ENCODE measurements at regions not wholly inside any gene's neighbourhood (a gene's known extent, or its start where the extent isn't known, plus 50 kb on each side); places are given as distances from the start of the nearest gene placed in this dataset.

DNA sequence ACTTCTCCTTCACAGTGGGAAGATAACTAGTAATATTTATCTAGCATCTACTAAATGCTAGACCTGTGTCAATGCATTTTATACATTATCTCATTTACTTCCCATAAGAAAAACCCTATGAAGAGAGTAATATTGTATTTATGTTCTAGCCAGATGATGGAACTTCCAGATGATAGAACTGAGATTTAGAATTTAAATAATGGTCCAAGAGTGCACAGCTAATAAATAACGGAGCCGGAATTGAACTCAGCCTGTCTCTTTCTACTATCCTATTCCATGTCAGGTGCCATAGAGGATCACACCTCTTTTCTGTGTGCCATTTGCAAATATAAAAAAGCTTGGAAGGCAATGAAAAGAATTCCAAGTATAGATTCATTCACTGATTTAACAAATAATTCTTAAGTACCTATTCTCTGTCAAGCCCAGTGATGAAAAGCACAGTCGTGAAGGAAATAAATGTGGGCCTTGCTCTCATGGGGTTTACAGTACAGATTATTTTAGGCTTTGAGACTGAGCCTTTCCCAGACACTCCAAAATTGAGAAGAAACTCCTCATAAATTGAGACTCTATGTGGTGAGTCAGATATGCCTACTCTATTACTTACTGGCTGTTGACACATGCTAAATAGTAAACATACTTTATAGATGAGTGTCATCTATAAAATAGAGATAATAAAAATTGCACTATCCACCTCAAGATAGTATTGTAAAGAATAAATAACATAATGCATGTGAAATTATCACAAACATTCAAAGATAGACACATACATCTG, 378.0 kb upstream of the PRMT6 start:
- no peak for DNase-seq (ENCODE audit: low spot score)

- DNase-seq (ENCODE audit: low spot score) = no peak
Measured at GRCh38 chr1:106680216-106680615, 376.3 kb upstream of the PRMT6 start.

DNA sequence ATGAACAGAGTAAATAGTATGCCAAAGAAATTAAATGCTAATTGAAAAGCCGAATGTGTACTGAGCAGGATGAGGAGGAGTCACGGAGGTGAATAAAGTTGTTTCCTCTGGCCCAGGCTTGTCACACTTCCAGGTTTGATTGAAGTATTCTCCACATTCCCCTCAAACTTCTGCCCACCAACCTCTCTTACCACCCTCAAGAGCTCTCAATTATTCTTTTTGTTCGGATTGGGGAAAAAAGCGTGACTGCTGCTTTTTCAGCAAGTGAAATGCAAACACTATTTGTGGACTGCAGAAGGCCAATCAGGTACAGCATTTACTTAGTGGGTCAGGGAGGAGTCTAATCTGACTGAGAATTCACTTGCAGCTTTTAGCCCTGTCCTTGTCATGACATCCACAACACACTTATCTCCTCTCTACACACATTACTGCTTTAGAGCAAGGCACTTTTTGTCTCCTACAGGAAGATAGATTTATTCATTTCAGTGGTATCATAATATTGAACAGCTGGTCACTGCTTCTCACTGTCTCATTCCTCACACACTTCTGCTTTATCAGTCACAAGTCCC, 375.6 kb upstream of the PRMT6 start:
- DNase-seq (ENCODE audit: low spot score) = no peak

- DNase-seq (ENCODE audit: low spot score) = no peak
Measured at GRCh38 chr1:106681939-106682522, 374.4 kb upstream of the PRMT6 start.

- no peak for DNase-seq (ENCODE audit: low spot score)
Measured at GRCh38 chr1:106688446-106688845, 368.0 kb upstream of the PRMT6 start.

DNA sequence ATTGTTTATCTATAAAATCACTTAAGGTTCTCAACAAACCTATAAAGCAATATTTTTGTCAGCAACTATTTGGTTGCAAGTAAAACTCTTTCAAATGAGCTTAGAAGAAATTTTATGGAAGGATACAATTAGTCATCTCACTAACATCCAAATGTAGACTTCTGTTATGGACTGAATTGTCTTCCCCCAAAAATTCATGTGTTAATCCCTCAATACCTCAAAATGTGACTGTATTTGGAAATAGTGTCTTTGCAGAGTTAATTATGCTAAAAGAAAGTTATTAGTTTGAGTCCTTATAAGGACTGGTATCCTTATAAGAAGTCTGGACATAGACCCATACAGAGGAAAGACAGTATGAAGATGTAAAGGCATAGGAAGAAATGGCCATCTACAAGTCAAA, 357.8 kb upstream of the PRMT6 start:
- DNase-seq (ENCODE audit: low spot score) = no peak

DNA sequence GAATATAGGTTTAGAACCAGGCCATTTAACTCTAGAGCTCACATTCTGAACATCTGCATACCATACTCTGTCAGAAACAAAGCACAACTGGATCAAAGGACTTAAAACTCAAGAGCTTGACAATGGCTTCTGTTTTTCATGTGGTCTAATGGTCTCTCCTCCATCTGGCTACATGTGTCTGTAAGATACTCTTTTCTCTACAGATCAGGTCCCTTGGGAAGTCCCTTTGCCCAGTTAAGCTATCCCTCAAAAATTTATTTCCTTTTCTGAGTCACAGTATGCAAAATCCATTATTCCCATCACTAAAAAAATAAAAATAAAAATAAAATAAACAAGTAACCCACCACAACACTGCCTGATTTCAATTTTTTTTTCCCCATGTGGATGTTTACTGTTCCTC, 357.0 kb upstream of the PRMT6 start:
- no peak for DNase-seq (ENCODE audit: low spot score)

DNA sequence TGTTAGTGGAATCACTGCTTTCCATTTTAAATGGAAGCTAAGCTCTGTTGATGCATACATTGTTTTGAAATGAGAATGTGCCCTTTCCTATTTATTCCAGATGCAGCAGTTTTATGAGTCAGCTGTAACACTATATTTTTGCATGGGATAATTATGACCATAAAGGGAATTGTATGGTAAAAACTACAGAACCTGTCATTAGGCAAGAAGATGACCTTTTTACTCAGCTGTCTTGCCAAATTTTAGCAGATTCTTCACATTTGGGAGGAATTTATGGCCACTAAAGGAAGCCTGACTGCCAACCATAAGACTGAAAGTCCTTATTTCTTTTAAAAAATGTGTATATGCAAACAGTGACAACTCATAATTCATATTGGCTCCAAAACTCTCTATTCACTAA, 356.3 kb upstream of the PRMT6 start:
- DNase-seq (ENCODE audit: low spot score) = no peak

DNA sequence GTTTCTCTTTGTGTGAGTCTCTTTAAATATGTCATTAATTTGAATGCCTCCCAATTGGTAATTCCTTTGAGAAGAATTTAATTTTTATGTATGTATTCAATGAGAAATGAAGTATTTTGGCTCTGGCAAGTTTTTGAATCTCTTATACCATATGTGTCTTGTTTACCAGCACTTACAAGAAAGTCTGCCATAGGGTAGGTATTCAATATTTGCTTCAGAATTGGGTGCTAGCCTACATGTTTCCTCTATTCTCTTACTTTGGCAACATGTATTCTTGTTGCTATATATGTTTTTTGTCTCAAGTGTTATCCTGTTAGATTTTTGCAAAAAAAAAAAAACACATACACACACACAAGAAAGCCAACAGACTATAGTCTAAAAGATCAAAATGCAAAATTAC, 350.5 kb upstream of the PRMT6 start:
- DNase-seq (ENCODE audit: low spot score) = no peak

- no peak for DNase-seq (ENCODE audit: low spot score)
Measured at GRCh38 chr1:106717591-106717990, 338.9 kb upstream of the PRMT6 start.

- DNase-seq (ENCODE audit: low spot score) = no peak
Measured at GRCh38 chr1:106721790-106722189, 334.7 kb upstream of the PRMT6 start.

DNA sequence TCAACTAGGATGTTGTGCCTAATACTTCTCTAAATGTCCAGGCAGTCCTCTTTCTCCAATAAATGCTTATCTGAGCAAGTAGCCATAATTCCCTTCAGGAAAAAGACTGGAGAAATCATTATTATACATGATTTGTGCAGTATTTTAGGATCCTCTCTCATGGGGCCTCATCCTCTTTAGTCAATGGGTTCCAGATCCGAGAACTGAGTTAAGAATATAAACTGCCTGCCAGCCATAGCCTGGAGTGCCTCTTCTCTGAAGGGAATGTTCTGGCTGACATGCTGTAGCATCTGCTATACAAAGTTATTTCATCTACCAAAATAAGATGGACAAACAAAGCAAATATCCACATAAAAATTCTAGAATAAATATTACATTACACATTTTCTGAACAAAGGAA, 334.0 kb upstream of the PRMT6 start:
- DNase-seq (ENCODE audit: low spot score) = no peak

DNA sequence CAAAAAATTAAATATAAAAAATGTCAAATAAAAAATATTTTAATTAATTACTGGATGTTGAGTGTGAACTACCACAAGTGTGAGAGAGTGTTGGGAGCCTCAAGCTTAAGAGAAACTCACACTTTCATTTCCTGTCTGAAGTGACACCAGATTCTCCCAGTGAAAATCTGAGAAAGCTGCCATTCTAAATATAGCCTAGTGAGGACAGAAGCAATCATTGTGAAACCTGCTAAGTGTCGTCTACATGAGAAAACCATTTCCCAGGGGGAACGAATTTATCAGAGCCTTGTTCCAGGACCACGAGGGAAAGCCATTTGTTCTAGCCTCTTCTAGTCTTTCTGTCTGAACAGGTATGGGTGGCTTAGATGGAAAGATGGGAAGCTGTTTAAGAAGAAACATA, 329.3 kb upstream of the PRMT6 start:
- DNase-seq (ENCODE audit: low spot score) = no peak

DNA sequence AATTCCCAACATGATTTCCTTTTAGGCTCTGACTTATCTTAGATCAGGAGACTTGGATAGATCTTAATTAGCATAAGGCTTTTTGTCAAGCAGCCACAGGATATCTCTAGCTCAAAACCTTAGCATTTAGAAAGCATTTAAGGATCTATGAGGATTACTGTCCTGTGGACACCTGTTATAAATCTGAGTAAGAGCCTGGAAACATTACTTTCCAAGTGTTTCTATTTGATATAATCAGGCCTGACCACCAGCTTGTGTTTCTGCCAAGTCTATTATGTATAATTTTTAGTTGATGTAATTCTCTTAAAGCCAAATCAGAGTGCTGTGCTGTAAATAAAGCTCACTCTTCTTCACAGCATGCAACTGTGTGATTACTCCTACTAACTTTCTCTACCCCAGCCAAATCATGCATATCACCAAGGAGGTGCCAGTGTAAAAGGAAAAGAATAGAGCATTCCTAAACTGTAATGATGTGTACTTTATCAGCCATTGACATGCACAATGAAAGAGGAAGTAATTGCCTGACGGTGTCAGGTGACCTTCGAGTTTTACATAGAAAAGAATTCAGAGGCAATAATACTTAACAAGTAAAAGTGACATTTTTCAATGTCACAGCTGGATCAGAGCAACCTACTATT, 309.9 kb upstream of the PRMT6 start:
- no peak for DNase-seq (ENCODE audit: low spot score)

- no peak for DNase-seq (ENCODE audit: low spot score)
Measured at GRCh38 chr1:106747232-106747631, 309.2 kb upstream of the PRMT6 start.

DNA sequence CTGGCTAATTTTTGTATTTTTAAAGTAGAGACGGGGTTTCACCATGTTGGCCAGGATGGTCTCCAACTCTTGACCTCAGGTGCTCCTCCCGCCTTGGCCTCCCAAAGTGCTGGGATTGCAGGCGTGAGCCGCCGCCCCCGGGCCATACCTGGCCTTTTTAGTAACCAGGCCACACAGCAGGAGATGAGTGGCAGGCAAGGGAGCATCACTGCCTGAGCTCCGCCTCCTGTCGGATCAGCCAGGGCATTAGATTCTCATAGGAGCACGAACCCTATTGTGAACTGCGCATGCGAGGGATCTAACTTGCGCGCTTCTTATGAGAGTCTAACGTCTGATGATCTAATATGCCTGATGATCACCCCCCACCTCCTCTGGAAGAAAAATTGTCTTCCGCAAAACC, 308.7 kb upstream of the PRMT6 start:
- no peak for DNase-seq (ENCODE audit: low spot score)

- no peak for DNase-seq (ENCODE audit: low spot score)
Measured at GRCh38 chr1:106748606-106749005, 307.9 kb upstream of the PRMT6 start.

DNA sequence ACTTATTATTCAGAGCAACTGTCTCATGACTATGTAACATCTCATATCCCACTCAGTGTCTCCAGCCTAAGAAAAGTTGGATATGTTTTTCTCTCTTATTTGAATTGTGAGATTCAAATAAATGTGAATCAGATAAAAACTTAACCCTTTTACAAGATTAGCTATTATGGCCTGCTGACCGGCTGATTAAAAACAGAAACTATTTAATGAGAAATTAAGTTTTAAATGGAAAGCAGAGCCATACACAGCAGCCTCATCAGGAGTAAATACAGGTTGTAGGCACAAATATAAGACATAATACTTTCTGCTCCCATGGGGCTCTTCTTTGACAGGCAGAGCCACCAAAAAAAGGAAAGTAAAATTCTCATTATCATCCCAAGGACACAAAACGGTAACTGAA, 307.0 kb upstream of the PRMT6 start:
- DNase-seq (ENCODE audit: low spot score) = no peak

GRCh38 chr1:106749906-106750305, 306.6 kb upstream of the PRMT6 start:
- no peak for DNase-seq (ENCODE audit: low spot score)

- DNase-seq (ENCODE audit: low spot score) = no peak
Measured at GRCh38 chr1:106751002-106751401, 305.5 kb upstream of the PRMT6 start.

GRCh38 chr1:106753066-106753465, 303.4 kb upstream of the PRMT6 start:
- no peak for DNase-seq (ENCODE audit: low spot score)

- DNase-seq (ENCODE audit: low spot score) = no peak
Measured at GRCh38 chr1:106754957-106755356, 301.5 kb upstream of the PRMT6 start.

GRCh38 chr1:106755682-106756406, 300.6 kb upstream of the PRMT6 start:
- DNase-seq (ENCODE audit: low spot score) = no peak

All from GM03348 (cell line).